GM12872 (cell line): ENCODE measurements at regions not wholly inside any gene's neighbourhood (a gene's known extent, or its start where the extent isn't known, plus 50 kb on each side); places are given as distances from the start of the nearest gene placed in this dataset.

Experiments
- CTCF ChIP-seq: IDR thresholded peaks from 3 replicates; pipeline ENCODE4 v1.5.1; 2011; ENCODE audit warnings: low read depth, mild to moderate bottlenecking, low read length, moderate library complexity; ENCODE audit not compliant: insufficient read depth

GRCh38 chr6:28696167-28696566, 170.5 kb downstream of the GPX5 start:
- no peak for TF ChIP-seq CTCF

- no peak for TF ChIP-seq CTCF
Observed at GRCh38 chr6:28696682-28697081, 171.0 kb downstream of the GPX5 start.

GRCh38 chr6:28707387-28708282, 182.0 kb downstream of the GPX5 start:
- no peak for TF ChIP-seq CTCF

- no peak for TF ChIP-seq CTCF
Observed at GRCh38 chr6:28709478-28710349, 184.0 kb downstream of the GPX5 start.

GRCh38 chr6:28710466-28711191, 184.9 kb downstream of the GPX5 start:
- no peak for TF ChIP-seq CTCF

- TF ChIP-seq CTCF = no peak
Observed at GRCh38 chr6:28711325-28711724, 185.6 kb downstream of the GPX5 start.
